ENCODE measurements at regions not wholly inside any gene's neighbourhood (a gene's known extent, or its start where the extent isn't known, plus 50 kb on each side); places are given as distances from the start of the nearest gene placed in this dataset.
A peak's percentile ranks its signal among the peaks of the same experiment; 100 is the strongest.

- DNase-seq (ENCODE audit: low read depth in 2 of 2) = no peak
Observed at GRCh38 chr13:50358231-50359040, 343.2 kb downstream of the KCNRG start.

GRCh38 chr13:50359041-50359367 lies 343.8 kb downstream of the KCNRG start:
- DNase-seq (ENCODE audit: low read depth in 2 of 2) = no peak

- DNase-seq (ENCODE audit: low read depth in 2 of 2) = no peak
Observed at GRCh38 chr13:50359779-50360178, 344.5 kb downstream of the KCNRG start.

- DNase-seq (ENCODE audit: low read depth in 2 of 2) = no peak
Observed at GRCh38 chr13:50360637-50361036, 345.4 kb downstream of the KCNRG start.

GRCh38 chr13:50361282-50361681 lies 346.0 kb downstream of the KCNRG start:
- DNase-seq (ENCODE audit: low read depth in 2 of 2) = no peak

GRCh38 chr13:50365408-50366391 lies 350.5 kb downstream of the KCNRG start:
- peak; percentile 18 to 34 for DNase-seq (ENCODE audit: low read depth in 2 of 2)

GRCh38 chr13:50366488-50367174 lies 351.4 kb downstream of the KCNRG start:
- DNase-seq (ENCODE audit: low read depth in 2 of 2) = no peak

GRCh38 chr13:50369646-50370045 lies 354.4 kb downstream of the KCNRG start:
- no peak for DNase-seq (ENCODE audit: low read depth in 2 of 2)

- DNase-seq (ENCODE audit: low read depth in 2 of 2) = no peak
Observed at GRCh38 chr13:50370303-50370950, 355.2 kb downstream of the KCNRG start.

GRCh38 chr13:50374517-50374916 lies 359.3 kb downstream of the KCNRG start:
- no peak for DNase-seq (ENCODE audit: low read depth in 2 of 2)

GRCh38 chr13:50375792-50376191 lies 360.5 kb downstream of the KCNRG start:
- DNase-seq (ENCODE audit: low read depth in 2 of 2) = no peak

- DNase-seq (ENCODE audit: low read depth in 2 of 2) = no peak
Observed at GRCh38 chr13:50376895-50377575, 361.8 kb downstream of the KCNRG start.

- no peak for DNase-seq (ENCODE audit: low read depth in 2 of 2)
Observed at GRCh38 chr13:50377726-50378270, 362.6 kb downstream of the KCNRG start.

- DNase-seq (ENCODE audit: low read depth in 2 of 2) = no peak
Observed at GRCh38 chr13:50378509-50379044, 363.3 kb downstream of the KCNRG start.

- DNase-seq (ENCODE audit: low read depth in 2 of 2) = no peak
Observed at GRCh38 chr13:50379584-50379983, 364.3 kb downstream of the KCNRG start.

- DNase-seq (ENCODE audit: low read depth in 2 of 2) = no peak
Observed at GRCh38 chr13:50380905-50381304, 365.7 kb downstream of the KCNRG start.

- DNase-seq (ENCODE audit: low read depth in 2 of 2) = no peak
Observed at GRCh38 chr13:50382511-50382910, 367.3 kb downstream of the KCNRG start.

- DNase-seq (ENCODE audit: low read depth in 2 of 2) = no peak
Observed at GRCh38 chr13:50382951-50383350, 367.7 kb downstream of the KCNRG start.

GRCh38 chr13:50384724-50385123 lies 369.5 kb downstream of the KCNRG start:
- no peak for DNase-seq (ENCODE audit: low read depth in 2 of 2)

GRCh38 chr13:50386541-50387050 lies 371.4 kb downstream of the KCNRG start:
- DNase-seq (ENCODE audit: low read depth in 2 of 2) = no peak
